ENCODE measurements at regions not wholly inside any gene's neighbourhood (a gene's known extent, or its start where the extent isn't known, plus 50 kb on each side); places are given as distances from the start of the nearest gene placed in this dataset.
"Not testable (repeated sequence)": the region's sequence is repeated elsewhere in the genome, so short reads cannot be mapped to it uniquely, and the experiment has no call there.

GRCh38 chr5:158234323-158235158 lies 375.6 kb upstream of the CLINT1 start:
- DNase-seq (ENCODE audit: low read depth): no peak
- in situ Hi-C loops (cut with HindIII; ENCODE audit: low pct_unique_long_range_greater_than_20kb, low sequenced_read_pairs): no loop called here

GRCh38 chr5:158233735-158234322 lies 374.9 kb upstream of the CLINT1 start:
- in situ Hi-C loops (cut with HindIII; ENCODE audit: low pct_unique_long_range_greater_than_20kb, low sequenced_read_pairs): no loop called here

GRCh38 chr5:158227314-158227713 lies 368.4 kb upstream of the CLINT1 start:
- DNase-seq (ENCODE audit: low read depth); in situ Hi-C loops (cut with HindIII; ENCODE audit: low pct_unique_long_range_greater_than_20kb, low sequenced_read_pairs): not testable (repeated sequence)

More at GRCh38 chr5:158233735-158234322, 374.9 kb upstream of the CLINT1 start:
- no peak for DNase-seq (ENCODE audit: low read depth)

- no peak for DNase-seq (ENCODE audit: low read depth)
- in situ Hi-C loops (cut with HindIII; ENCODE audit: low pct_unique_long_range_greater_than_20kb, low sequenced_read_pairs): no loop called here
Observed at GRCh38 chr5:158226496-158226895, 367.6 kb upstream of the CLINT1 start.

- no peak for DNase-seq (ENCODE audit: low read depth)
- in situ Hi-C loops (cut with HindIII; ENCODE audit: low pct_unique_long_range_greater_than_20kb, low sequenced_read_pairs): no loop called here
Observed at GRCh38 chr5:158224253-158224652, 365.3 kb upstream of the CLINT1 start.

GRCh38 chr5:158223054-158223600 lies 364.2 kb upstream of the CLINT1 start:
- in situ Hi-C loops (cut with HindIII; ENCODE audit: low pct_unique_long_range_greater_than_20kb, low sequenced_read_pairs): no loop called here
- no peak for DNase-seq (ENCODE audit: low read depth)

GRCh38 chr5:158212917-158213316 lies 354.0 kb upstream of the CLINT1 start:
- in situ Hi-C loops (cut with HindIII; ENCODE audit: low pct_unique_long_range_greater_than_20kb, low sequenced_read_pairs): no loop called here
- no peak for DNase-seq (ENCODE audit: low read depth)

GRCh38 chr5:158212237-158212636 lies 353.3 kb upstream of the CLINT1 start:
- in situ Hi-C loops (cut with HindIII; ENCODE audit: low pct_unique_long_range_greater_than_20kb, low sequenced_read_pairs): no loop called here
- DNase-seq (ENCODE audit: low read depth): no peak

GRCh38 chr5:158209219-158209908 lies 350.4 kb upstream of the CLINT1 start:
- DNase-seq (ENCODE audit: low read depth): no peak
- in situ Hi-C loops (cut with HindIII; ENCODE audit: low pct_unique_long_range_greater_than_20kb, low sequenced_read_pairs): no loop called here

- in situ Hi-C loops (cut with HindIII; ENCODE audit: low pct_unique_long_range_greater_than_20kb, low sequenced_read_pairs): no loop called here
- no peak for DNase-seq (ENCODE audit: low read depth)
Observed at GRCh38 chr5:158207733-158208132, 348.8 kb upstream of the CLINT1 start.

GRCh38 chr5:158205992-158206391 lies 347.0 kb upstream of the CLINT1 start:
- no peak for DNase-seq (ENCODE audit: low read depth)
- in situ Hi-C loops (cut with HindIII; ENCODE audit: low pct_unique_long_range_greater_than_20kb, low sequenced_read_pairs): no loop called here

- DNase-seq (ENCODE audit: low read depth): no peak
- in situ Hi-C loops (cut with HindIII; ENCODE audit: low pct_unique_long_range_greater_than_20kb, low sequenced_read_pairs): no loop called here
Observed at GRCh38 chr5:158203261-158203660, 344.3 kb upstream of the CLINT1 start.

- in situ Hi-C loops (cut with HindIII; ENCODE audit: low pct_unique_long_range_greater_than_20kb, low sequenced_read_pairs): no loop called here
Observed at GRCh38 chr5:158202801-158203200, 343.9 kb upstream of the CLINT1 start.

GRCh38 chr5:158200619-158201018 lies 341.7 kb upstream of the CLINT1 start:
- no peak for DNase-seq (ENCODE audit: low read depth)
- in situ Hi-C loops (cut with HindIII; ENCODE audit: low pct_unique_long_range_greater_than_20kb, low sequenced_read_pairs): no loop called here

More at GRCh38 chr5:158202801-158203200, 343.9 kb upstream of the CLINT1 start:
- DNase-seq (ENCODE audit: low read depth): no peak

- in situ Hi-C loops (cut with HindIII; ENCODE audit: low pct_unique_long_range_greater_than_20kb, low sequenced_read_pairs): no loop called here
- no peak for DNase-seq (ENCODE audit: low read depth)
Observed at GRCh38 chr5:158198636-158199035, 339.7 kb upstream of the CLINT1 start.

GRCh38 chr5:158195416-158196210 lies 336.7 kb upstream of the CLINT1 start:
- DNase-seq (ENCODE audit: low read depth): no peak
- in situ Hi-C loops (cut with HindIII; ENCODE audit: low pct_unique_long_range_greater_than_20kb, low sequenced_read_pairs): no loop called here

- no peak for DNase-seq (ENCODE audit: low read depth)
- in situ Hi-C loops (cut with HindIII; ENCODE audit: low pct_unique_long_range_greater_than_20kb, low sequenced_read_pairs): no loop called here
Observed at GRCh38 chr5:158194561-158194976, 335.6 kb upstream of the CLINT1 start.

GRCh38 chr5:158193395-158193794 lies 334.4 kb upstream of the CLINT1 start:
- in situ Hi-C loops (cut with HindIII; ENCODE audit: low pct_unique_long_range_greater_than_20kb, low sequenced_read_pairs); DNase-seq (ENCODE audit: low read depth): not testable (repeated sequence)
